Glomerular endothelial cell (primary cell): ENCODE measurements at regions not wholly inside any gene's neighbourhood (a gene's known extent, or its start where the extent isn't known, plus 50 kb on each side); places are given as distances from the start of the nearest gene placed in this dataset.

Source experiments
- DNase-seq: peaks from one replicate; pipeline ENCODE4 v3.0.0-alpha.2; 2011; ENCODE audit warnings: low read depth, low spot score; ENCODE audit errors: extremely low read depth

DNA sequence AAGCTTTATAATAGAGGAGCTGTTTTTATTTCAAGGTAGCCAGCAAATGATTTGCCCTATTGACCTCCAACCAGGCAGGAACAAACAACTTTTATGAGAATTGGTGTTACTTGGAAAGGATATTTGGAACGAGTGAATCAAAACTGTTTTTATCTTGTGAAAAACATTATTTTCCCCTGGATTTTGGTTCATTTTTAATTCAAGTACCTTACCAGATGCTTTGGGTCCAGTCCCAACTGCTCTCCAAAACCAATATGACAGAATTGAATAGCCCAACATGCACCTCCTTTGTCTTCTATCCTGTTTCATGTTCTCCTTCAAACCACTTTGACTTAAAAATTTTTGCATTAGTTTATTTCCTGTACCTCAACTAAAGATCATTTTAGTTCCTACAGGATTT lies 178.6 kb upstream of the RBMS1 start:
- no peak for DNase-seq

DNA sequence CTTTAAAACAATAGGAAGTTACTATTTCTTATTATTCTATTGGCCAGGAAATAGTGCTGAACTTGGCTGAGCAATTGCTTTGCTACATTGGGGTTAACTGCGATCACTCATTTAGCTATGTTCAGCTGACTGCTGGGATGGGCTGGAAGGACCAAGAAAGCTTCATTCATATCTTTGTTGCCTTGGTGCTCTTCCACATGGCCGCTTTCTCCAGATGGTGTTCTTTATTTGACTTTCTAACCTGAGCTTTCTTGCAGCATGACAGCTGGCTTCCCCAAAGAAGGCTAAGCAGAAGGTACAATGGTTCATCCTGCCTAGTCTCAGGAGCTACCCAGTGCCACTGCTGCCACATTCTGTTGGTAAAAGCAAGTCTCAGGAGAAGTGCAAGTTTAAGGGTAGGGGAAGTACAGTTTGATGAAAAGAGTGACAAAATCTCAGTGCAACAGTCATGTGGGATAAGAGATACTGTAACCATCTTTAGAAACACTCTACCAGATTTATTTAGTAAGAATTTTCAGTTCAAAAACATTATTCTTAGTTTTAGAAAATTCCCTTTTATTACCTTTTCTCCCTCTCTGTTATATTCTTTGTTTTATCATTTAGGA lies 180.6 kb upstream of the RBMS1 start:
- DNase-seq = no peak

DNA sequence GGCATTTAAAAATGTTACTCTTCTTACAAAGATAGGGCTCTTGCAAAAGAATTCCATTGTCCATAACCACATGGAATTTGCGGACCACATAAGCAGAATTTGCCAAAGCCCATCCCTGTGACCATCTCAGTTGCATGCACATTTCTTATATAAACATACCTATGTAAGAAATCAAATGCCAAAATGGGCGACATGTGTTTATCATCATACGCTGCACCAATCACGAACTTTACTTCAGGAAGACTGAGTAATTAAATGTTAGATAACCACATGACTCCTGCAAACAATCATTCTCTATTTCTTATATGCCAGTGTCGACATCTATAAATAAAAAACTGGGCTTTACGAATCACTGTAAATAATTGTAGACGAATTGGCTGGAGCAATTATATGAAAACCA lies 186.1 kb upstream of the RBMS1 start:
- DNase-seq = no peak

DNA sequence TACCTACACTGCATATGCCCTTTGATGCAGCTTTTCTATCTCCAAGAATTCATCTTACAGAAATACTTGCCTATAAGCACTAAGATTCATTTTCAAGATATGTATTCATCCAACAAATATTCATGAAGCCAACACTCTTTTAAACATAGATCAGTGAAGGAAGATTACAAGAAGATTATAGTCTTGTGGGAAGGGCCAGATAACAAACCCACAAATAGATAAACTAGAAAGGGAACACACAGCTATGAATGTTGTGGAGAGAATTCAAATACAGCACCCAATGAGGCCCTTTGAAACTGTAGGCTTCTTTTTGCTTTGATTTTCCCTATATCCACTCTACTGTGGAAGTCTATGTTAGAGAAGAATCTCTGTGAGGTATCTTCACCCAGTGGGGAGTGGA lies 186.7 kb upstream of the RBMS1 start:
- DNase-seq = no peak

DNA sequence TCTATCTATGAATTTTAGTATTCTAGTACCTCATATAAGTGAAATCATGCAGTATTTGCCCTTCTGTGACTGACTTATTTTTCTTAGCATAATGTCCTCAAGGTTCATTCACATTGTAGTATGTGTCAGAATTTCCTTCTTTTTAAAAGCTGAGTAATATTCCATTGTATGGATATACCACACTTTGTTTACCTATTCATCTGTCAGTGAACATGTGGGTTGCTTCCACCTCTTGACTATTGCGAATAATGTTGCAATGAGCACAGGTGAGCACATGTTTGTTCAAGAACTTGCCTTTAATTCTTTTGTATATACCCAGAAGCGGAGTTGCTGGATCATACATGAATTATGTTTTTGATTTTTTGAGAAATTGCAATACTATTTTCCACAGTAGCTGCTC lies 187.4 kb upstream of the RBMS1 start:
- DNase-seq = no peak

DNA sequence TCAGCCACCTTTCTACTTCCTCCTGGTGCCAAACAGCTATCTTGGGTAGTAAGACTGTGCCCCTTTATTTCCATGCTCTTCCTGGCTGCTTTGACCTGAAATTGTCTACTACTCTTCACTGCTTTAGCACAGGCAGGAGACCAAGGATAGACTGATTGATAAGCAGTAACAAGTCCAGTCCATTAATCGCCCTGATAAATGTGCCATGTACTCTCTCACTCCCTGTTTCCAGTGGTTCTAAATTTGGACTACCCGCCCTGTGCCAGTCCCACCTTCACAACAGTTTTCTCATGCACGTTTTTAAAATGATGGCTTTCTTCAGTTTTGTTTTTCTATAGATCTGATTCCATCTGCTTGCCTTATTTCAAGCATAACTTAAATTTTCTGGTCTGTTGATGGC lies 189.6 kb upstream of the RBMS1 start:
- no peak for DNase-seq

DNA sequence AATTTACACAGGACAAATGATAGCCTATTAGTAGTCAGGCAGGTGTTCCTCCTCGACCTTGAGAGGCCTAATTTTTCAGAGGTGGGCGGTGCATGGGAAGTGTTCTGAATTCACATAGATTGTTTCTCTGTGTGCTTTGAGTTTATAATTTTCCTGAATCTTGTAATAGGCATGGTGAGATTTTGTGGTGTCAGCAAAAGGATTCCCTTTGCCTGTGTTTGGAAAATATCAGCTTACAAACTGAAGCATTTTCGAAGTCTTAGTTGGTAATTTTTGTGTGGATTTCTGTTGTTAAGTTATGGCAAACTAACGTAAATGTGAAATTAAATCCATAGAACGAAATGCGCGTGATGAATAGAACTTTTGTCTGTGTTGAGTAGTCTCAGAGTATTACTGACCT lies 194.0 kb upstream of the RBMS1 start:
- DNase-seq = no peak

DNA sequence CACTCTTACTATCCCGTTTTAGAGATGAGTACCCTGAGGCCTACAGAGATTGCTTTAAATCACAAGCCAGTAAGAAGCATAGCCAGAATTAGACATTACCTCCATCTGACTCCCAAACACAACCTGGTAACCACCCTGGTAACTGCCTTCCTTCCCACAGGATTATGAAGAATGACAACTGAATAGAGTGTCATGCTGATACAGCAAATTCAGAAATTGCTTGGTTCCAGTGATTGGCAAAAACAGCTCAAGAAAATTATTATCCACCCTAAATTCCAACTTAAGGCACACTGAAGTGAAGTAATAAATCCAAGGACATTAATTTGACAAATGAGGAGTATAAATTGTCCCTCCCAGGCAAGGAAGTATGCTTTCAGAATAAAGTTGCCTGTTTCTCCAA lies 195.8 kb upstream of the RBMS1 start:
- DNase-seq = no peak

DNA sequence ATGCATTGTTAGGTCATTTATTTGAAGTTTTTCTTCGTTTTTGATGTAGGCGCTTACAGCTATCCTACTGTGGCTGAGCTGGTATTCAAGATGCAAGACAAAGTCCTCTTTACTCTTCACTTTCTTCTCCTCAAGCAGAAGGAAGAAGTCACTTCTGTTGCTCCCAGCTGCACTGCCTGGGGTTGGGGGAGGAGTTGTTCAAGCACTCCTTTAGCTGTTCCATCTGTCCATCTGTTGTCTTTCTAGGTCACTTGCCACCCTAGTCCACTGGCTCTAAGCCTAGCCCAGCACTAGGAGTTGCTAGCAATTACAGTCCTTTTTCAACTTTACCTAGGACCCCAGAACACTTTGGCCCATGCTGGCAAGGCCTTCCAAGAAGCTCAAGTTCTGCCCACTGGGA lies 200.6 kb upstream of the RBMS1 start:
- no peak for DNase-seq

DNA sequence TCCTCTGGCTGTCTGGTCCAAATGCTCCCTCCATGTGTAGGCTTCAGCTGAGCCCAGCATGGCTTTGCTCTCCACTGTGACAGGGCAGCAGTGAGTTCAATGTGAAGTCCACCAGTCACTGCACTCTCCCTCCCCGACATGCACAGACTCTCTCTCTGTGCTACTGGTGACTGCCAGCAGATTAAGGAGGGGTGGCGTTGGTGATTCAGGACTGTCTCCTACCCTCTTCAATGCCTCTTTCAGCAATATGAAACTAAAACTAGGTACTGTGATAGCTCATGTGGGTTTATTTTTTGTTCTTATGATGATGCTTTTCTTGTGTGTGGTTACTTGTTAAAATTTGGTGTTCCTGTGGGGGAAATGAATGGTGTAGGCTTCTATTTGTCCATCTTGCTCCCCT lies 201.0 kb upstream of the RBMS1 start:
- DNase-seq = no peak

DNA sequence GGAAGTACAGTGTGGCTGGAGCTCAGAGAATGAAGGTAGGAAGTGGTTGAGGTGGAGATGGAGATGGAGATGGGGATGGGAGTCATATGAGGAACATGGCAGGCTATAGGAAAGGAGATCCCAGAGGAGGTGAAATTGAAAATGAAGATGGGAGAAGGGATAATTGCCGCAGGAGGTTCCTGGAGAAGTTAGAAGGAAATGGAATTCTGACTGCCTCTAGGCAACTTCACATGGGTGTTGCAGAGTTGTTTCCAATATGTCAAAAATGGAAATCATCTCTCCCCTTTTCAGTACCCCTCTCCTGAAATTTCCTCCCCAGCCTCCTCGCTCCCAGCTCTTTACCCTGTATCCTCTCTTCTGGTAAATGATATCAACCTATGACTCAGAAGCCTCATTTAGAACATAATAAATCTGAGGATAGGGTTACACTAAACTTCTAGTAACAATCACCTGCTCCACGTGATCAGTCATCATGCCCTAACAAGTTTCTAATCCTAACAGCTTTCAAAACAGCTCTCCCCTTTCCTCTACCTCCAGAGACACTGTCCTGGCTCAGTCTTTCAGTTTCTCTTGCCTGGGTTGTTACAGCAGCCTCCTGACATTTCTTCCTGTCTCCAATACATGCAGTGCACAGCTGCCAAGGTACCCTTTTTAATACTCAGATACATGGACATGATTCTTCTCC lies 201.9 kb upstream of the RBMS1 start:
- DNase-seq = no peak

DNA sequence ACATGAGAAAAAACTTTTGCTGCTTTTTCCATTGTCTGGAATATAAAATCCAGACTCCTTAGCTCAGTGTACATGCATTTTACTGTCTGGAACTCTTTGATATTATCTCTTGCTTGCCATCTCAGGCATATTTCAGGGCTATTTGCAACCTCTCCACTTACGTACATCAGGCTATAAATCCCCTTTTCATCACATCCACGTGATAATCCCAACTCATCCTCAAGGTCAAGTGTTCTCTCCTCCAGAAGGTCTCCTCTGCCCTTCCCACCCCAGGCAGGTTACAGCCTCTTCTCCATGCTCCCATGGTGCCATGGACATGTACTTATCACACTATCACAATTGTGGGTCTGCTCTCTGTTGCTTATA lies 202.5 kb upstream of the RBMS1 start:
- no peak for DNase-seq

DNA sequence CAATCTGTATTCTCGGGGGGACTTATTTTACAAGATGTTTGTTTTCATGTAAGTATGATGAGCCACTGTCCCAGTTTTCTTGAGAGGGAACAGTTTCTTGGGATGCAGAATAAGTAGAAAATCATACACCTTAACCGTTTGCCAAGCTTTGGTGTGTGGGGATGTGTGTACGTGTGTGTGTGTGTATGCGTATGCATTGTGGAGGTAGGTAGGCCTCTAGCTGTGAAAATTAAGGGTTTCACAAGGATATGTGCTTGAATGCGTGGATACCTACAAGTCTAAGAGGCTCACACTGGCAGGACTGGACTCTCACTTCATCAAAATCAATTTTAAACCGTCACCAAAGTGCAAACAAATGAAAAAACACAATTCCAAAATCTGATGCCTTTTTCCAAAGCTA lies 204.2 kb upstream of the RBMS1 start:
- DNase-seq = no peak

DNA sequence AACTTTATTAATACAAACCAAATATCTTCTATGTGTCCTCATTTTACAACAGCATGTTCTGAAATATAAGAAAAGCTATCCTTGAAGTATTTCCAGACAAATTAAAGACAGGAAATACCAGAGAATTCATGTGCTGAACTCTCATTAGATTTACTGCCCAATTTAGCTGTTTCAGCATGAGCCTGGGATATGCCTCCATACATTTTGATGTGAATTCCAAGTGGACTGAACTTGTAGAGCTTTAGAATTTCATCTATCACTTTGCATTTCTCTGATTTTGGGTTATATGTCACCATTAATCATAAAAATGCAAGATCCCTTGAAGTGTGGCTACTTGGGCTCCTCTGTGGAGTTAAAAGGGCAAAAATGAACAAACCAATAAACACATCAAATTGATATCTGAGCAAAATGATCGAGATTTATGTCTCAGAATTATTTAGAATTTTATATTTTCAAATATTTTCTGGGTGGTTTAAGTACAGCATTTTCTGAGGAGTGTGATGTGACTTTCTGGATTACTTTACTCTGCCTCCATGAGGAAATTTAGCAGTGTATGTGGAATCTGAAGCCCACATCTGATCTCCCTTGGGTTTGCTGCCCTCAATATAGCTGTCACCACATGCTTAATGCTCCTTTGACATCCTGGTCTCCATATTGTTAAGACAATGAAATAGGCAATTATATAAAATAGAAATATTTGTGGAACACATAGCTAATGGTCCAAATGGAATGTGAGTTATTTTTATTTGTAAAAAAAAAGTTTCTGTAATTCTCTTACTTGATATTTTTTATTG lies 206.6 kb upstream of the RBMS1 start:
- no peak for DNase-seq

DNA sequence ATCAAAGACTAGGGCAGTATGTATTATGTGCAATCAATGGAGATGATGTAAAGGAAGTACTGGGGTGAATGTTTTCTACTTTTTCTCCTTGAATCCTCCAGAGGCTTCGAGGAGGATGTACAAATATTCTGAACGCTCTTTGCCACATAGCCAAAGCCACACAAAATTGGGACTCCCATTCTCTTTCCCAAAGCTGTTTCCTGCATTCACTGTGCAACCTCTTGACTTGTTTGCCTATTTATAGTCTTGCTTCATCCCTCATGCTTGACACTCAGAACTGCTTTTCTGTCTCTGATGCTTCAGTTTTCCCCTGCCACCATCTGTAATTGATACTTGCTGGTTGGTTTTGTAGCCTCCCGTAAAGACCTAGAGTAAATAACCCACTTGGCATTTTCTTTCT lies 208.2 kb upstream of the RBMS1 start:
- no peak for DNase-seq

DNA sequence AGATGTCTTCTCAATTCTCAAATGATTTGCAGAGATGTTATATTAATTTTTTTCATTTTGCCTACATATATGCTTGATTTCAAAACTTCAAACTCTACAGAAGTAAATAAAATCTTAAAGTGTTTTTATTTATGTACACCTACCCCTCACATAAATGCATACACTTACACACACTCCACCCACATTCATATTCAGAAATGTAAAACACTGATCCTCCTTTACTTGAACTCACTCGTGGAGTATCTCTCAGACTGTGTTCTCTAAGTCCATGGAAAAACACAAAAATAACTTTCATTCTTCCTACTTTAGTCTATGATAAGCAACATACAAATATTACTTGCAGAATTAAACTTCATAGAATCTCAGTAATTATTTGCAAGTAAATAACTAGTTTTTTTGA lies 209.1 kb upstream of the RBMS1 start:
- no peak for DNase-seq

DNA sequence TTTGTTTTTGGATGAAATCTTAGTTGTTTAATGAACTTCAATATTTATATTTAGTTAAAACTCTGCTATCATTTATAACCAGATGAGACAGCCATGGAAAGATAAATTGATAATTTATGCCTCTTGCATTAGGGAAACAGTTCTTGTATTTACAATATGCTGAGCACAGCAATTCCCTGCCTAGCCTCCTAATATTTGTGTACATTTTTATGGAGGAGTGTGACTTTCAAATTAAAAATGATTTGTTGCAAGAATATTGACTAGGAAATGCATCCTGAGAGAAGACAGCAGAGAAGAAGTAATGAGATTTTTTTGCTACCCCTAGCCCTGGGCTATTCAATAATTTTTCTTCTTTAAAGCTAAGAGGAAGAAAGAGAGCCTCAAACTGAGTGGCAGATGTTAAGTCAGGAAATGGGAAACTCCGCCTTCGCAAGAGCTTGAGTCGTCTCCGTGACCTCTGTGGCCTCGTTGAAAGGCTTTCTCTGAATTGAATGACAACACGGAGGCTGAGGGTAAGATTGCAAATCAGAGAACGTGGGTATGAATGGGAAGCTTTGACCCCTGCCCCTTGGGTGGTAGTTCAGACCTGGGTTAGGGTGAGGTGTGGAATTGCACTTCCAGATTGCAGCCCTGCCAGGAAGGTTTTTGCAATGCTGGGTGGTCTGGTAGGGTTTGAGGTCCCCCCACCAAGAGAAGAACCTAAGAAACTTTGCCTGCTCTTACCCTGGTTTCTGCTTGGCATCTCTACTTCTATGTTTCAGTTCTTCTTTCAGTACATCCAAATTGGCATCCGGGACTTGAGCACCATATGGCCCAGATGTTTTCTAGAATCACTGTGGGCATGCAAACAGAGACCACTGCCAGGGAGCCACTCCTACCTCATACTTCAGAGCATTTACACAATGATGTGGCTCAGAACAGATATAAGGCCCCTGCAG lies 210.3 kb upstream of the RBMS1 start:
- DNase-seq = no peak

DNA sequence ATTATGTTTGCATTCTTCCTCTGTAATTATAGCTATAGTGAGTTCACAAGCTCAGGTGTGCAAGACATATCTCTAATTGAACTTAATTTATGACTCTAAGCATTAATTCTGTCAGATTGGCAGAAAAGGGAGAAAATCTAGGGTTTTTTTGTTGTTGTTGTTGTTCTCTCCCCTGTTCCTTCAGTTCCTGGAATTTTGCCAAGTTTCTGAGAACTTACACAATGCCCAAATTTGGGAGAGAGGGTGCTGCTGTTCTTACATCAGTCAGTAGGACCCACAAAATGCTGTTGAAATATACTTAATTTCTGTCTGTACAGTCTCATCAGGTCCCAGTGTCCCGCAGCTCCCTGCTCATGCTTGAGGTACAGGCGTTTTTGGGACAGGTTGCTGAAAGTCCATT lies 221.8 kb upstream of the RBMS1 start:
- DNase-seq = no peak

DNA sequence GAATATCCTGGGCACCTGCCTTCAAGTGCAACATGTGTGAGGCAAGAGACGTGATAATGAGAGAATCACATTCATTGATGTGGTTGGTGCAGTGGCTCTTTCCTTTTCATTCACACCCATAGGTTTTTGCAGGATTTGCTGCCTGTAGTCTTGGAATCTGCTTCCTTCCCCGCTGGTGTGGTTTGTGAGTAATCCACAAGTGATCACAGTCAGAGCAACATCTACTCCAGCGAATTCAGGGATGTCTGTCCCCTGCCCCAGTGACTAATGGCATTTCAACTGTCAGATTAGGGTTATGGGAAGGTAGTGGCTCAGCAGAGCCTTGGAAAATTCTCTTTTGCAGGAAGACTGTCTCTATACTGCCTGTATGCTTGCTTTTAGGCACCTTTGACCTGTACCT lies 225.5 kb upstream of the RBMS1 start:
- no peak for DNase-seq

DNA sequence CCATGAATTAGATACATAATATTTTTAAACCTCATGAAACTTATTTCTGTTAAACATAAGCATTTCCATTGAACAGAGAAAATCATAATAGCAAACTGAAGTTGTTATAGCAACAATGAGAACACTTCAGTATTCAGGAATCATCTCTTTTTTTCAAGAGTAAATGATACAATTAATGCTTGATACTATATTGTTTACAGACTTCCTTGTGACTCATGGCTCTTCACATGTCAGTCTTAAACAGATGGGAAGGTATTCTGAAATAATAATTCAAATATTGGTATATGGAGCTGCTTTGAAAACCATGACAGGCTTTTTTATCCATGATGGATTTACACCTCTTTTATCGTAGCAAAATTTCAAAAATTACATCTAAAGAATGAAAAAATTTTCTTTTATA lies 226.5 kb upstream of the RBMS1 start:
- no peak for DNase-seq
